ENCODE measurements at regions not wholly inside any gene's neighbourhood (a gene's known extent, or its start where the extent isn't known, plus 50 kb on each side); places are given as distances from the start of the nearest gene placed in this dataset.

DNA sequence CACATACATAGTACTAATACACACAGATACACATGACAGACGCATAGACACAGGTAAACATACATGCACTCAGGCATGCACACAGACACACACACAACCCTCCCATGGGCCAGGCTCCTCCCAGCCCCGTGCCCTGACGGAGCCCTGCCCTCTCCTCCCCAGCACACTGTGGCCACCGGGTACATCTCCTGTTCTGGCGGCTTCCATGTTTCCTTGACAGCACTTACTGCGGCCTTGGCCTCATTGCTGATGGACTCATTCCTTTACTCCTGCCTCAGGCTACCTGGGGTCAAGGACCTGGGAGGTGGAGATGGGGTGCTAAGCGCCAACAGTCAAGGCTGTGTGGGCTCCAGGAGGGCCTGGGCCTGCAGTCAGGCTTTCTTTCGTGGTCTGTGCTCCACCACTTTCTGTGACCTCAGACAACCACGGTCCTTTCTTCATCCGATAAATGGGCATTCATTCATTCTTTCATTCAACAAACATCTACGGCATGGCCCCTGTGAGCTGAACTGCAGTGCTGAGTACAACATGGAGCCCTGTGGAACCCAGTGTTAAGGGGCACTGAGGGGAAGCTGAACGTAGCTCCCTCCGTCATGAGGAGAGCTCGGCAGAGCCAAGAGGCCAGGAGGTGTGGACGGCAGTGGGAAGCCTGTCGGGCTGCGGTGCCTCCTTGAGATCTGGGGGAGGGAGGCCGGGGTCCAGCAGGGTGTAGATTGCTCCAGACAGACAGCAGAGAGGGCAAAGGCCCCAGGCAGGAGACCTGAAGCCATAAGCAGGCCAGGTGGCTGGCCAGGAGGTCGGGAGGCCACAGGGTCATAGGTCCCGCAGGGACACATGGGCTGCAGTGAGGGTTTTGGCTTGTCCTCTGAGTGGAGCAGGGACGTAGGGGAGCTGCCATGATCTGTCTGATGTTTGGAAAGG lies 190.4 kb upstream of the HDAC4 start:
- Histone ChIP-seq H3K4me1 (no peaks in the 10 kb centered on the region), H3K9me3 (no peaks in the 10 kb centered on the region), H3K36me3 (no peaks in the 10 kb centered on the region), H3K27ac (no peak overlapping the region), H3K27me3 (peaks cover 4% of the 10 kb centered on the region), H3K4me3 (no peak overlapping the region)
- WGBS, 2 donors (ENCODE audit: low coverage in 1 of 2), result 80 to 93% methylated on average over 1 to 21 of the region's 21 CpGs
- TF ChIP-seq CTCF (IDR thresholded peaks at IDR 0.05), result no peak
- no peak for TF ChIP-seq EP300 (IDR thresholded peaks at IDR 0.05; ENCODE audit: low read depth)
- DNase-seq, result no peak
- in situ Hi-C loops (cut with MboI; ENCODE audit: low pct_ligation_motif_present in 1 of 4, low pct_unique_long_range_greater_than_20kb in 1 of 4, low sequenced_read_pairs in 3 of 4), result no loop called here
- intact Hi-C loops (cut with DNase I; ENCODE audit: low total_unique reads), result no loop called here

DNA sequence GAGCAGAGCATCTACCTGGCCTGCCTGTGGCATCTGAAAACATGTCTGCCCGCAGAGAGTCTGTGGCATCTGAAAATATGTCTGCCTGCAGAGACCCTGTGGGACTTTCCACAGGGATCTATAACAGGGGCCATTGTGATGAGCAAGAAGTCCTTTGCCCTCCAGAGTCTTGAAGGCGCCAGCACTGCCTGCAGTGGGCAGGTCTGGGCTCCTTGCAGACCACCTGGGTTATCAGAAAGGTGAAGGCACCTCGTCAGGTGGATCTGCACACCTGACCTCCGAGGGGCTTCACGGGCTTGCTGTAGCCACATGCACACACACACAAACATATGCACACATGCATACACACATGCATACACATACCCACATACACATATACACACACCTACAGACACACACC lies 189.5 kb upstream of the HDAC4 start:
- in situ Hi-C loops (cut with MboI; ENCODE audit: low pct_ligation_motif_present in 1 of 4, low pct_unique_long_range_greater_than_20kb in 1 of 4, low sequenced_read_pairs in 3 of 4), result no loop called here
- H3K36me3 ChIP-seq, result no peaks in the 10 kb centered on the region
- TF ChIP-seq EP300 (IDR thresholded peaks at IDR 0.05; ENCODE audit: low read depth), result no peak
- no peak for TF ChIP-seq POLR2AphosphoS5 (IDR thresholded peaks at IDR 0.05)
- TF ChIP-seq CTCF (IDR thresholded peaks at IDR 0.05), result no peak
- no peak for TF ChIP-seq POLR2A (IDR thresholded peaks at IDR 0.05)
- 83% methylated on average over 5 of the region's 5 CpGs; no CpG with 5 or more reads in 1 of the 2 donors for WGBS, 2 donors (ENCODE audit: low coverage in 1 of 2)
- intact Hi-C loops (cut with DNase I; ENCODE audit: low total_unique reads), result no loop called here
- no peak overlapping the region for H3K4me3 ChIP-seq
- H3K27ac ChIP-seq, result no peak overlapping the region
- H3K9me3 ChIP-seq, result no peaks in the 10 kb centered on the region
- H3K4me1 ChIP-seq, result no peaks in the 10 kb centered on the region
- H3K27me3 ChIP-seq, result peaks cover 4% of the 10 kb centered on the region
- DNase-seq, result no peak

DNA sequence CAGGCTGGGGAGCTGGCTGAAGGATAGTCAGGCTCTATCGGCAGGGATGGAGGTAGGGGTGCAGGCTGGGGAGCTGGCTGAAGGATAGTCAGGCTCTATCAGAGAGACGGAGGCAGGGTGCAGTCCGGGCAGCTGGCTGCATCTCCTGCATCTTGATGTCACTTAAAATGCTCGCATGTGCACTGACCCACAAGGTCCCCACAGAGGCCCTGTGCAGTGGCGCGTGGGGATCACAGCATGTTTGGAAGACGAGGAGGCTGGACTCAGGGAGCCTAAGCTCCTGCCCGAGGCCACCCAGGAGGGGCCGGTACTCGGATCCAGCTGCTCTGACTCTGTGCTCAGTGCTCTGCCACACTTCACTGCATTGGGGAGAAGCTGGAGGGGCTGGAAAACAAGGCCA lies 189.0 kb upstream of the HDAC4 start:
- H3K4me3 ChIP-seq, result no peak overlapping the region
- intact Hi-C loops (cut with DNase I; ENCODE audit: low total_unique reads), result no loop called here
- H3K27ac ChIP-seq, result no peak overlapping the region
- in situ Hi-C loops (cut with MboI; ENCODE audit: low pct_ligation_motif_present in 1 of 4, low pct_unique_long_range_greater_than_20kb in 1 of 4, low sequenced_read_pairs in 3 of 4), result no loop called here
- no peaks in the 10 kb centered on the region for H3K4me1 ChIP-seq
- TF ChIP-seq EP300 (IDR thresholded peaks at IDR 0.05; ENCODE audit: low read depth), result no peak
- TF ChIP-seq CTCF (IDR thresholded peaks at IDR 0.05), result no peak
- no peak for TF ChIP-seq POLR2AphosphoS5 (IDR thresholded peaks at IDR 0.05)
- no peak for TF ChIP-seq POLR2A (IDR thresholded peaks at IDR 0.05)
- DNase-seq, result no peak
- WGBS, 2 donors (ENCODE audit: low coverage in 1 of 2), result 77 to 81% methylated on average over 6 to 10 of the region's 10 CpGs
- peaks cover 4% of the 10 kb centered on the region for H3K27me3 ChIP-seq
- no peaks in the 10 kb centered on the region for H3K36me3 ChIP-seq
- H3K9me3 ChIP-seq, result no peaks in the 10 kb centered on the region

GRCh38 chr2:239589270-239589825 lies 188.5 kb upstream of the HDAC4 start:
- no peaks in the 10 kb centered on the region for H3K9me3 ChIP-seq
- in situ Hi-C loops (cut with MboI; ENCODE audit: low pct_ligation_motif_present in 1 of 4, low pct_unique_long_range_greater_than_20kb in 1 of 4, low sequenced_read_pairs in 3 of 4) (no loop called here), intact Hi-C loops (cut with DNase I; ENCODE audit: low total_unique reads) (no loop called here)
- 72 to 100% methylated on average over 2 to 7 of the region's 7 CpGs for WGBS, 2 donors (ENCODE audit: low coverage in 1 of 2)
- DNase-seq, result no peak
- no peak overlapping the region for H3K27ac ChIP-seq
- no peaks in the 10 kb centered on the region for H3K4me1 ChIP-seq
- TF ChIP-seq POLR2A (IDR thresholded peaks at IDR 0.05) (no peak), POLR2AphosphoS5 (IDR thresholded peaks at IDR 0.05) (no peak), EP300 (IDR thresholded peaks at IDR 0.05; ENCODE audit: low read depth) (no peak), CTCF (IDR thresholded peaks at IDR 0.05) (no peak)
- H3K4me3 ChIP-seq, result no peak overlapping the region
- peaks cover 4% of the 10 kb centered on the region for H3K27me3 ChIP-seq
- H3K36me3 ChIP-seq, result no peaks in the 10 kb centered on the region
